ENCODE measurements at regions not wholly inside any gene's neighbourhood (a gene's known extent, or its start where the extent isn't known, plus 50 kb on each side); places are given as distances from the start of the nearest gene placed in this dataset.

DNA sequence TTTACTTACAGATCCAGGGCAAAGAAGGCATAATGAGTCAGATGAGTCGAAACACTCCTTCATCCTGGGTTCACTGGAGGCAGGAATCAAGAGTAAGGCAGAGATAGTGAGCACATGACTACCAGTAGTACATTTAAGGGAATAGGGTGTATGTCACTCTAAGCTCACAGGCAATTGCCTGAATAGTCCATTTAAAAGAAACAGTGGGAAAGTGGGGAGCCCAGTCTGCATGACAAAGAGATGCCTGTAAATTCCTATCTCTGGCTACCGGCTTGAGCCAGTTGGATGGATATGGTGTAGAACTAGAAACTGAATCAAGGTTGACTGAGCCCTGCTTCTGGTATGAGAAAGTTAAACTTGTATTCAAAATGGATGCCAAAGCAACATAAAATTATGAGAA lies 861.5 kb upstream of the ZWINT start:
- no peaks in the 10 kb centered on the region for H3K36me3 ChIP-seq (ENCODE audit: control insufficient read depth, insufficient read depth, low read length)
- DNase-seq: no peak
- intact Hi-C loops (cut with micrococcal nuclease; ENCODE audit: unreplicated experiment): no loop called here
- no peaks in the 10 kb centered on the region for H3K27me3 ChIP-seq (replicated peaks; ENCODE audit: control insufficient read depth, insufficient read depth, low read length)
- Mint-ChIP-seq H3K4me3 (ENCODE audit: unreplicated experiment) (no peak overlapping the region), H3K9me3 (ENCODE audit: unreplicated experiment) (no peaks in the 10 kb centered on the region), H3K36me3 (ENCODE audit: insufficient read depth, unreplicated experiment) (no peaks in the 10 kb centered on the region), H3K4me1 (ENCODE audit: low read depth, unreplicated experiment) (peaks cover 7% of the 10 kb centered on the region), H3K27ac (ENCODE audit: unreplicated experiment) (no peak overlapping the region), H3K27me3 (ENCODE audit: insufficient read depth, unreplicated experiment) (peaks cover 3% of the 10 kb centered on the region)
- CTCF ChIA-PET: no interaction called here
- no TSS peak for BruUV-seq (replicated peaks)
- POLR2A ChIA-PET: no interaction called here
- no peak for TF ChIP-seq CTCF (IDR thresholded peaks at IDR 0.05; ENCODE audit: insufficient read depth in 1 of 2, low read depth in 1 of 2, low read length in 1 of 2, severe bottlenecking in 1 of 2, unreplicated experiment in 1 of 2)
- H3K9me3 ChIP-seq: no peaks in the 10 kb centered on the region
- no peak overlapping the region for H3K4me3 ChIP-seq (ENCODE audit: low read depth, low read length)
- peaks cover 6% of the 10 kb centered on the region; the same call in 1 of the 2 replicates for H3K4me1 ChIP-seq

DNA sequence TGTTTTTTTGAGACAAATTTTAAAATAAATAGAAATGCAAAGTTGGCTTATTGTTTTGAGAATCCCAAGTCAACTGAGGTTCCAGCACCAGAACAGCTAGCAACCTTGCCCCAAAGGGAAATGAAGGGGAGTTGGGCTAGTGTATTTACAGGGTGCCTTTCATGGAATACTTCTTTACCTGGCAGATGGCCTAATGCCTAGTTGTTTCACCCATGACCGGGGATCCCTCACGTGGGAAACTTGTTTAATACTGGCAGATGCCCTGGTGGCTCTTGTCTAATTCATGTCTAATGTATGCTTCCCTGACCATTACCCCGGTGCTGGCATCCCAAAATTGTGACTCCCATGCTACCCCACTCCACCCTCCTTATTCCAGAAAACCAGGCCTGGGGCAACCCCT lies 861.1 kb upstream of the ZWINT start:
- Mint-ChIP-seq H3K36me3 (ENCODE audit: insufficient read depth, unreplicated experiment) (no peaks in the 10 kb centered on the region), H3K9me3 (ENCODE audit: unreplicated experiment) (no peaks in the 10 kb centered on the region), H3K4me1 (ENCODE audit: low read depth, unreplicated experiment) (peaks cover 7% of the 10 kb centered on the region), H3K4me3 (ENCODE audit: unreplicated experiment) (no peak overlapping the region), H3K27me3 (ENCODE audit: insufficient read depth, unreplicated experiment) (peaks cover 3% of the 10 kb centered on the region), H3K27ac (ENCODE audit: unreplicated experiment) (no peak overlapping the region)
- CTCF ChIA-PET: no interaction called here
- Histone ChIP-seq H3K4me3 (ENCODE audit: low read depth, low read length) (no peak overlapping the region), H3K36me3 (ENCODE audit: control insufficient read depth, insufficient read depth, low read length) (no peaks in the 10 kb centered on the region), H3K4me1 (peaks cover 6% of the 10 kb centered on the region; the same call in 1 of the 2 replicates), H3K27me3 (replicated peaks; ENCODE audit: control insufficient read depth, insufficient read depth, low read length) (no peaks in the 10 kb centered on the region), H3K9me3 (no peaks in the 10 kb centered on the region)
- no TSS peak for BruUV-seq (replicated peaks)
- no peak for TF ChIP-seq CTCF (IDR thresholded peaks at IDR 0.05; ENCODE audit: insufficient read depth in 1 of 2, low read depth in 1 of 2, low read length in 1 of 2, severe bottlenecking in 1 of 2, unreplicated experiment in 1 of 2)
- POLR2A ChIA-PET: no interaction called here
- no peak for DNase-seq
- intact Hi-C loops (cut with micrococcal nuclease; ENCODE audit: unreplicated experiment): no loop called here

GRCh38 chr10:57221674-57222073 lies 860.6 kb upstream of the ZWINT start:
- Mint-ChIP-seq H3K27ac (ENCODE audit: unreplicated experiment) (no peak overlapping the region), H3K36me3 (ENCODE audit: insufficient read depth, unreplicated experiment) (no peaks in the 10 kb centered on the region), H3K4me3 (ENCODE audit: unreplicated experiment) (no peak overlapping the region), H3K4me1 (ENCODE audit: low read depth, unreplicated experiment) (peaks cover 7% of the 10 kb centered on the region), H3K27me3 (ENCODE audit: insufficient read depth, unreplicated experiment) (peaks cover 3% of the 10 kb centered on the region), H3K9me3 (ENCODE audit: unreplicated experiment) (no peaks in the 10 kb centered on the region)
- Histone ChIP-seq H3K36me3 (ENCODE audit: control insufficient read depth, insufficient read depth, low read length) (no peaks in the 10 kb centered on the region), H3K4me3 (ENCODE audit: low read depth, low read length) (no peak overlapping the region), H3K4me1 (peaks cover 6% of the 10 kb centered on the region; the same call in 1 of the 2 replicates), H3K9me3 (no peaks in the 10 kb centered on the region), H3K27me3 (replicated peaks; ENCODE audit: control insufficient read depth, insufficient read depth, low read length) (no peaks in the 10 kb centered on the region)
- CTCF ChIA-PET: no interaction called here
- BruUV-seq (replicated peaks): no TSS peak
- POLR2A ChIA-PET: no interaction called here
- TF ChIP-seq CTCF (IDR thresholded peaks at IDR 0.05; ENCODE audit: insufficient read depth in 1 of 2, low read depth in 1 of 2, low read length in 1 of 2, severe bottlenecking in 1 of 2, unreplicated experiment in 1 of 2): no peak
- intact Hi-C loops (cut with micrococcal nuclease; ENCODE audit: unreplicated experiment): no loop called here
- no peak for DNase-seq

Data from Caco-2 (cell line).